HCT116 (cell line): ENCODE measurements at regions not wholly inside any gene's neighbourhood (a gene's known extent, or its start where the extent isn't known, plus 50 kb on each side); places are given as distances from the start of the nearest gene placed in this dataset.

Experiments
- ELF1 ChIP-seq: IDR thresholded peaks from 2 replicates; pipeline ENCODE4 v1.6.1; 2012; ENCODE audit warnings: low read depth, borderline replicate concordance
- EZH2phosphoT487 ChIP-seq: fragments of 200-600 bp; IDR thresholded peaks from 2 replicates; pipeline ENCODE4 v1.6.1; 2018; ENCODE audit warnings: antibody characterized with exemption, borderline replicate concordance
- POLR2A ChIP-seq: IDR thresholded peaks from 2 replicates; pipeline ENCODE4 v1.7.0; 2011; ENCODE audit warnings: borderline replicate concordance; ENCODE audit not compliant: insufficient read depth, insufficient read length; ENCODE audit errors: extremely low read depth
- POLR2AphosphoS5 ChIP-seq: IDR thresholded peaks from 2 replicates; pipeline ENCODE4 v1.6.1; 2011; ENCODE audit warnings: mild to moderate bottlenecking, low read depth, low read length, moderate library complexity
- TF ChIP-seq, protein P1 (sequence below), 3 experiments: fragments of 200-600 bp in 1 of 3; sonication (generic) in 1 of 3; IDR thresholded peaks in 2 of 3; conservative IDR thresholded peaks in 1 of 3; 2 replicates each; pipeline ENCODE4 v1.5.1; 2012 to 2017; ENCODE audit warnings: low read depth in 2 of 3, low read length in 2 of 3, antibody characterized with exemption in 1 of 3, borderline replicate concordance in 1 of 3, control low read depth in 1 of 3, mild to moderate bottlenecking in 1 of 3, mixed read lengths in 1 of 3, mixed run types in 1 of 3, moderate library complexity in 1 of 3; ENCODE audit not compliant: insufficient read depth in 1 of 3

- TF ChIP-seq, protein P1, sequence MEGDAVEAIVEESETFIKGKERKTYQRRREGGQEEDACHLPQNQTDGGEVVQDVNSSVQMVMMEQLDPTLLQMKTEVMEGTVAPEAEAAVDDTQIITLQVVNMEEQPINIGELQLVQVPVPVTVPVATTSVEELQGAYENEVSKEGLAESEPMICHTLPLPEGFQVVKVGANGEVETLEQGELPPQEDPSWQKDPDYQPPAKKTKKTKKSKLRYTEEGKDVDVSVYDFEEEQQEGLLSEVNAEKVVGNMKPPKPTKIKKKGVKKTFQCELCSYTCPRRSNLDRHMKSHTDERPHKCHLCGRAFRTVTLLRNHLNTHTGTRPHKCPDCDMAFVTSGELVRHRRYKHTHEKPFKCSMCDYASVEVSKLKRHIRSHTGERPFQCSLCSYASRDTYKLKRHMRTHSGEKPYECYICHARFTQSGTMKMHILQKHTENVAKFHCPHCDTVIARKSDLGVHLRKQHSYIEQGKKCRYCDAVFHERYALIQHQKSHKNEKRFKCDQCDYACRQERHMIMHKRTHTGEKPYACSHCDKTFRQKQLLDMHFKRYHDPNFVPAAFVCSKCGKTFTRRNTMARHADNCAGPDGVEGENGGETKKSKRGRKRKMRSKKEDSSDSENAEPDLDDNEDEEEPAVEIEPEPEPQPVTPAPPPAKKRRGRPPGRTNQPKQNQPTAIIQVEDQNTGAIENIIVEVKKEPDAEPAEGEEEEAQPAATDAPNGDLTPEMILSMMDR (IDR thresholded peaks at IDR 0.05 in 2 of 3, conservative IDR thresholded peaks at IDR 0.05 in 1 of 3; ENCODE audit: borderline replicate concordance in 1 of 3, insufficient read depth in 1 of 3, low read depth in 2 of 3, low read length in 2 of 3): no peak
- no peak for TF ChIP-seq POLR2A
- no peak for TF ChIP-seq EZH2phosphoT487
- TF ChIP-seq POLR2AphosphoS5: no peak
- no peak for TF ChIP-seq ELF1
Measured at GRCh38 chr18:53799134-53799533, 425.3 kb downstream of the MBD2 start.
